HG03571 (cell line): ENCODE measurements at regions not wholly inside any gene's neighbourhood (a gene's known extent, or its start where the extent isn't known, plus 50 kb on each side); places are given as distances from the start of the nearest gene placed in this dataset.

ENCODE experiments used
- ATAC-seq: cut with Tn5 transposase; IDR thresholded peaks from one replicate; pipeline ENCODE4 v1.9.1; 2021; ENCODE audit not compliant: unreplicated experiment

DNA sequence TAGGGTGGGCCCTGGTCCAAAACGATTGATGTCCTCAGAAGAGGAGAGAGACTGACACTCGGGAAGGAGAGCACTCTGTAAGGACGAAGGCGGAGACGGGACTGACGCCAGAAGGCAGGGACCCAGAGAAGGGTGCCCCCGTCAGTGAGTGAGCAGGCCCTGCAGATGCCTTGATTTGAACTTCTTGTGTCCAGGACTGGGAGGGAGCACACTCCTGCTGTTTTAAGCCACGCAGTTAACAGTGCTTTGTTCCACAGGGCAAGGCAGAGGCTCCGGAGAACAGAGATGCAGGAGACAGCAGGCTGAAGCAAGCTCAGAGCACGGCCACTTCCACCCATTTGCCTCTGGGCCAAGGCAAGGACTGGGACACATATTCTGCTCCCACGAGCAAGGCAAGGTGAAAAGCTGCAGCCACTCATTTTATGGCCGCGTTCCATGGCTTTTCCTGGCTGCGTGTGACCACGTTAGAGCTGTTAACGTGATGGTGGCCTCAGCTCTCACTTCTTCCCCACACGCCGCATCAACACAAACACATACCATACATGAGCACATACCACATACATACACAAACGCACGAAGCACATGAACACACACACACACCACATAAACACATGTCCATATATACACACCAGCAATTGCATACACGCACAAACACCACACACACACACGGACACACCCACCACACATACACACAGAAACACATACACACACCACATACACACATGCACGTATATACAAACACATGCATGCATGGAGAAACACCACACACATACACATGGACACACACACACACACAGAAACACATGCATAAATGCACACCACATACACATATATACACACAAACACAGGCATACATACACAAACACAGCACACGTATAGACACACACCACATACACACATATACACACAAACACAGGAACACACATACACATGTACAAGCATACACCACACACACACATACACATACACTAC lies 521.0 kb upstream of the MYT1L start:
- no peak for ATAC-seq

DNA sequence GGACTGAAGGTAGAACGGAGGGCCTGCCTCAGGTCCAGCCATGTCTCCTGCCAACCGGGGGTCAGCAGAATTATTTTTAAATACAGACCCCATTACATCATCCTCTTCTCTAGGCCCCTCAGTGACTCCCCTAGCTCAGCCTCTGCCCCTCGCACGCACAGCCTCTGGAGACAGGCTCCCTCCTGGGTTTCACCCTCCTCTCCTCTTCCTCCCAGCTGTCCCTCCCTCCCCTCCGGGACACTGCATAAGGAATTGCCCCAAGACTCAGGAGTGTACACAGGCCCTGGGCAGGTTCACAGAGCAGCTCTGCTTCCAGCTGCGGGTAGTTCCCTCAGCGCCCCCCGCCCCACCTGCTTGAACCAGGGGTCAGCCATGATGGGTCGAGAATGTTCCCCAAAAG lies 520.2 kb upstream of the MYT1L start:
- no peak for ATAC-seq

GRCh38 chr2:2850859-2851258 lies 519.8 kb upstream of the MYT1L start:
- no peak for ATAC-seq

GRCh38 chr2:2850218-2850755 lies 519.2 kb upstream of the MYT1L start:
- ATAC-seq, result no peak

DNA sequence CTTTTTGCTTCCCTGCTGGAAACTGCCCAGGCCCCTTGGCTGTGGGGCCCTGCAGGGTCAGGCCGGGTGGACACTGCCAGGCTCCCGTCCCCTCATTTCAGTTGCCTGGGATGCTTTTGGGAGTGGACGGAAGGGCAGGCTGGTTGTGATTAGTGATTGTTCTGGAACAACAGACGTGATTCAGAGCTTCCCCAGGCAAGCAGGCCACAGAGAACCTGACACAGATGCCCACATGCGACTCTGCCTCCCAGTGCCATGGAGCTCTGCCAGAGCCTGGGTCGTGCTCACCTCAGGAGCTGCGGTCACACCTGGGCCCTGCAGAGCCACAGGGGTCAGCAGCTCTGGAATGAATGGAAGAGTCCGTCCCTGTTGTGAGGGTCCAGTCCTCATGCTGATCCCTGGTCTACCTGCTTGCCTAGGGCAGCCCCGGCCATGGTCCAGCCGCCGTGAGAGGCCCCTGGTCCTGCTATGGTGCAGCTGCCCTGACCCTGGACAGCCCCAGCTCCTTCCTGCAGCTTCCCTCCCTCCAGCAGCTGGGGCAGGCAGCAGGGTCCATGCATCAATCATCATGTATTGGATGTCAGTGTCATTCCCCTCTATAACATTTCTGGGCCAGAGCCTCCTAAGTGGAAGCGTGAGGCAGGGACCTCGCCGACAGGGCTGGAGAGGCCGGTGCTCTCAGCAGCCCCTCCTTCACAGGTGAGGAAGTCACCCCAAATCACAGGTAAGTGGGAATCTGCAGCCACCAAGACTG lies 518.6 kb upstream of the MYT1L start:
- ATAC-seq, result no peak

DNA sequence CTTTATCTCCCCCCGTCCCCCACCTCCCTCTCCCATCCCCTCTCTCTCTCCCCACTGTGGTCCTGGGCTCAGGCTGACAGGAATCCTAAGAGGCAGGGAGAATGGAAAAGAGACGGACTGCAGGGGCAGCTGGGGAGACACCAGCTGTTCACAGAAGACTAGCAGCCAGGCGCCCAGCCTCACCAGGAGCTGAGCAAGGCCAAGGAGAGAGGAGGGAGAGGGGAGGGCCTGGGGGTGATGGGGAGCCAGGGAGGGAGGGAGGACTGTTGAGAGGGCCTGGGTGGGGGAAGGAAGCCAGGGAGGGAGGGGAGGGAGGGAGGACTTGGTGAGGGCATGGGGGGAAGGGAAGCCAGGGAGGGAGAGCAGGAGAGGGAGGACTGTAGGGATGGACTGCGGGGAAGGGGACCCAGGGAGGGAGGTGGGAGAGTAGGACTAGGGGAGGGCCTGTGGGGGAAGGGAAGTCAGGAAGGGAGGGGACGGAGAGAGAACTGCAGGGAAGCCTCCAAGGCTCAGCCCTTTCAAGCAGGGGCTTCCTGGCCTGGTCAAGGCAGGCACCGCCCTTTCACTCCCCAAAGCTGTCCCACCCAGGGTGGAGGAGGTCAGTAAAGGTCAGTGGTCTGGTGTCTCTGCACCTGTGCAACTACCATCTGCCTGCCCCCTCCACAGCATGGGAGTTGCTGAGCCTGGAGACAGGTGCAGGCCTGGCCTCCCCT lies 517.7 kb upstream of the MYT1L start:
- ATAC-seq, result no peak

DNA sequence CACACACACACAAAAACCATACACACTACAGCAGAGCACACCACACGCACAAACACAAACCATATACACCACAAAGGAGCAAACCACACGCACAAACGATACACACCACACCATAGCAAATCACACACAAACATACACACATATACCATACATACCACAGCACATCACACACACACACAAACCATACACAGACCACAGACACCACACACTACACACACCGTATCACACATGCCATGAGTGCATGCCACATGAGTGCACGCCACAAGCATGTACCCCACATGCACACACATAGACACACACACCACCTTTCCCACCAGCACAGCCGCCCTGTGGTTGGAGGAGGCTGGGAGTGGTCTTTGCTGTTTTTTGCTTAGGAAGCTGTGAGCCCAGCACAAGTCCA lies 517.1 kb upstream of the MYT1L start:
- no peak for ATAC-seq

GRCh38 chr2:2847209-2847676 lies 516.2 kb upstream of the MYT1L start:
- ATAC-seq, result no peak

DNA sequence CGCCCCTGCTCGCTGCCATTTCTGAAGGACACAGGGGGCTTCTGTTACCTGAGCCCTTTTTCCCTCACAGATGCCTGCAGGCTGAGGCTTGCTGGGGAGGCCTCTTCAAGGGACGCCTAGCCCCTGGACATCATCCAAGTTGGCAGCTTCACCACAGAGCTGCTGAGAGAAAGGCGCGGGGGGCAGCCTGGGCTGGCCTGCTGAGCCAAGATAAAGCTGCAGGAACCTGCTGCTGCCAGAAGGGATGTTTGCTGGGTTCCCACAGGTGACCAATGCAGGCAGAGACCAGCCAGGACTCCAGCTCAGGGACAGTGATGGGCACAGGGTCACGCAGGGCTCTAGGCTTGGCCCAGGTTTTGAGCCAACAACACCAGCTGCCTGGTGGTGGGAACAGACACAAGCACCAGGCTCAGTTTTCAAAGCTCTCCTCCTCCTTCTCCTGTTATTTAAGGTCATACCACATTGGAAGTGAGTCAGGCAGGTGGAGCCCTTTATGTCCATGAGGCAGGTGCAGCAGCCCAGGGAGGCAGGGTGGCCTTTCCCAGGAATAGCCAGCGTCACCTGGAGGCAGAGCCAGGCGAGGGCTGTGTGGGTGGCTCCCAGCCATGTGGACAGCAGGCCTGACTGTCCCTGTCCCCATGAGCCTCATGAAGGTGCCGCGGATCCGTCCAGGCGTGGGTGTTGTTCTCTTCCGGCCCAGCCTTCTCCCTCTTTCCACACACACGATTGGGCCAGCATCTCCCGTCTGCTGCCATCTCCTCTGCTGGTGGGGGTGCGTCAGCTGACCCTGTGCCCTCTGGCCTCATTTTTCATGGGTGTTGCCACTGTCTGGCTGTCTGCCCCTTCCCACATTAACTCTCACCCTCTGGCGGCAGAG lies 515.5 kb upstream of the MYT1L start:
- no peak for ATAC-seq

- no peak for ATAC-seq
Measured at GRCh38 chr2:2845806-2846315, 514.8 kb upstream of the MYT1L start.

GRCh38 chr2:2845267-2845666 lies 514.2 kb upstream of the MYT1L start:
- no peak for ATAC-seq

GRCh38 chr2:2843969-2844548 lies 513.0 kb upstream of the MYT1L start:
- ATAC-seq, result no peak

DNA sequence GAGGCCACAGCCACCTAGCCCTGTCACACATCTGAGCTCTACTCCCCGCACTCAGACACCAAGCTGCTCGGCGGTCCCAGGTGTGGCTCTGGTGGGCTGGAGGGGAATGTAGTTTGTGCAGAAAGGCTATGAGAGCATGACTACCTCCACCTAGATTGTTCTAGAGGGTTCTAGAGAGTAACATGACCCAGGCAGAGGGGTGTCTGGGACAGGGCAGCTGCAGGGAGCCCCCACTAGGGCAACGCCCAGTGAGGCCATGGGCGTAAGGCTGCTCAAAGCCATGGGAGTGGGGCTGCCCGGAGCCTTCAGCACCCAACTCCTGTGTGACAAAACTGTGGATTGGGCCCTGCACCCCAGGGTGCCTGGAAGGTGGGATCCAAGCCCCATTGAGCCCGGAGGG lies 511.4 kb upstream of the MYT1L start:
- ATAC-seq, result no peak

DNA sequence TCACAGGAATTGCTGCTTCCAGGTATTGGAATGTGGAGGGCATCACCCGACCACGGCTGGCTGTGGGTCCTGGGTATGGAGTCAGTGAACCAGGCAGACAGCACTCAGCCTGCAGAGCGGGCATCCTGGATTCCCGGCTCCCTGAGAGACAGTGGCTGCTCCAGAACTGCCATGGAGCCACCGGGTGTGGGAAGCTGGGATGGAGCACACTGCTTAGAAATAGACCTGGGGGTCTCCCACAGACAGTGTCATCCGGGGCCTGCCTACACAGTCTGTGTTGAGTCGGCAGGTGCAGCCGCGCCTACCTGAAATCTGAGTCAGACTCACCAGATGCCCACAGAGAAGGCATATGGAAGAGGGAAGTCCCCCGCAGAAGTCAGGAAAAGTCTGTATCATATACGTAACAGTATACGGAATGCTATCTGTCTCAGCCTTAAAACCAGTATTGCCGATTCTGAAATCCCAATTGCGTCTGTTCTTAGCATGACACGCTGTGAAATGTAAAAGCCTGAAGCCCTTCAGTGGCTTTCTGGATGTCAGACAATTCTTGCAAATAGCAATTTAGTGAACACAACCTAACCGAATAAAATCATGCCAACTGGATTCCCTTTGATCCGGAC lies 509.7 kb upstream of the MYT1L start:
- ATAC-seq, result no peak

- no peak for ATAC-seq
Measured at GRCh38 chr2:2839782-2840531, 508.9 kb upstream of the MYT1L start.

- no peak for ATAC-seq
Measured at GRCh38 chr2:2839393-2839781, 508.3 kb upstream of the MYT1L start.

DNA sequence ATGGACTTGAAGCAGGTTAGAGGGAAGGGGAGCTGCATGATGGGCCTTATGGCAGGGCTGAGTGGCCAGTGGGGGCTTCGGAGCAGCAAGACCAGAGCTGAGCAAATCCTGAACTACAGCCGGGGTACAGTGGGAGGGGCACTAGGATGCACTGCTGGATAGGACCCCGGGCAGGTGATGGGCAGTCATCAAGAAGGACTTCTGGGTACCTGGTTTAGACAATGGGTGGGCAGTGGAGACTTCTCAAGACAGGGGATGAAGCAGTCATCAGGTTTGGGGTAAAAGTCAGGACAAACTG lies 507.4 kb upstream of the MYT1L start:
- ATAC-seq, result no peak

DNA sequence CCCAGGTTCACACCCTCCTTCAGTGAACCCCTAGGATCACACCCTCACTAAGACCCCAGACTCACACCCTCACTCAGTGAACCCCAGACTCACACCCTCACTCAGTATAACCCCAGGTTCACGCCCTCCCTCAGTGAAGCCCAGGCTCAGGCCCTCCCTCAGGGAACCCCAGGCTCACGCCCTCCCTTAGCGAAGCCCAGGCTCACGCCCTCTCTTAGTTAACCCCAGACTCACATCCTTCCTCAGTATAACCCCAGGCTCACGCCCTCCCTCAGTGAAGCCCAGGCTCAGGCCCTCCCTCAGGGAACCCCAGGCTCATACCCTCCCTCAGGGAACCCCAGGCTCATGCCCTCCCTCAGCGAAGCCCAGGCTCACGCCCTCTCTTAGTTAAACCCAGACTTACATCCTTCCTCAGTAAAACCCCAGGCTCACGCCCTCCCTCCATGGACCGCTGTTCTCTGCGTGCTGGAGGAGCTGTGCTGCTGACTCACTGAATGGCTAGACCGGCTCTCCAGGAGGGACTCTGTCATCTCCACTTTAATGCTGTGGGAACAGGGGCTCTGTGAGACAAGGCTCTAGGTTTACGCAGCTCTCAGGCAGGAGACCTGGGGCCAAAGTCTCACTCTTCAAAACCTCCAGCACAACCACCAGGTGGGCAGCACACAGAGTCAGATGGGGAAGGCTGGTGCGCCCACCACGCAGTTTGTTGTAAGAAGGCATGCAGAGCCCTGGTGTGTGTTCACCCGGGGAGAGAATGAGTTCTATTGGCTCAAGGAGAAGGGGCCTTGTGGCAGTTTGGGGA lies 506.9 kb upstream of the MYT1L start:
- no peak for ATAC-seq
